HG03378 (cell line): ENCODE measurements at regions not wholly inside any gene's neighbourhood (a gene's known extent, or its start where the extent isn't known, plus 50 kb on each side); places are given as distances from the start of the nearest gene placed in this dataset.

Experiments used
- ATAC-seq: cut with Tn5 transposase; IDR thresholded peaks from one replicate; pipeline ENCODE4 v1.9.1; 2021; ENCODE audit warnings: mild to moderate bottlenecking, moderate library complexity; ENCODE audit not compliant: unreplicated experiment

- no peak for ATAC-seq
Observed at GRCh38 chr11:19378814-19379213, 138.1 kb upstream of the E2F8 start.

GRCh38 chr11:19377881-19378280 lies 137.1 kb upstream of the E2F8 start:
- ATAC-seq = no peak

GRCh38 chr11:19375440-19375839 lies 134.7 kb upstream of the E2F8 start:
- ATAC-seq = no peak

- no peak for ATAC-seq
Observed at GRCh38 chr11:19374151-19374569, 133.4 kb upstream of the E2F8 start.

- ATAC-seq = no peak
Observed at GRCh38 chr11:19372381-19372780, 131.6 kb upstream of the E2F8 start.

GRCh38 chr11:19370100-19370861 lies 129.5 kb upstream of the E2F8 start:
- ATAC-seq = no peak

- ATAC-seq = no peak
Observed at GRCh38 chr11:19368726-19369375, 128.1 kb upstream of the E2F8 start.

GRCh38 chr11:19366992-19367709 lies 126.4 kb upstream of the E2F8 start:
- no peak for ATAC-seq

GRCh38 chr11:19365743-19366410 lies 125.1 kb upstream of the E2F8 start:
- no peak for ATAC-seq

GRCh38 chr11:19359221-19360000 lies 118.7 kb upstream of the E2F8 start:
- no peak for ATAC-seq

- no peak for ATAC-seq
Observed at GRCh38 chr11:19357943-19358342, 117.2 kb upstream of the E2F8 start.

- no peak for ATAC-seq
Observed at GRCh38 chr11:19355601-19356000, 114.9 kb upstream of the E2F8 start.

GRCh38 chr11:19353287-19353850 lies 112.6 kb upstream of the E2F8 start:
- ATAC-seq = no peak

- no peak for ATAC-seq
Observed at GRCh38 chr11:19352771-19353160, 112.0 kb upstream of the E2F8 start.

- no peak for ATAC-seq
Observed at GRCh38 chr11:19352072-19352770, 111.5 kb upstream of the E2F8 start.

- no peak for ATAC-seq
Observed at GRCh38 chr11:19351426-19351825, 110.7 kb upstream of the E2F8 start.

- ATAC-seq = no peak
Observed at GRCh38 chr11:19350160-19350559, 109.4 kb upstream of the E2F8 start.

- ATAC-seq = no peak
Observed at GRCh38 chr11:19349340-19350025, 108.7 kb upstream of the E2F8 start.

- ATAC-seq = no peak
Observed at GRCh38 chr11:19347911-19348310, 107.2 kb upstream of the E2F8 start.
